GM18858 (cell line): ENCODE measurements at regions not wholly inside any gene's neighbourhood (a gene's known extent, or its start where the extent isn't known, plus 50 kb on each side); places are given as distances from the start of the nearest gene placed in this dataset.
"Not testable (repeated sequence)": the region's sequence is repeated elsewhere in the genome, so short reads cannot be mapped to it uniquely, and the experiment has no call there.

ENCODE experiments used
- ATAC-seq: cut with Tn5 transposase; IDR thresholded peaks from one replicate; pipeline ENCODE4 v1.9.1; 2021; ENCODE audit not compliant: unreplicated experiment

DNA sequence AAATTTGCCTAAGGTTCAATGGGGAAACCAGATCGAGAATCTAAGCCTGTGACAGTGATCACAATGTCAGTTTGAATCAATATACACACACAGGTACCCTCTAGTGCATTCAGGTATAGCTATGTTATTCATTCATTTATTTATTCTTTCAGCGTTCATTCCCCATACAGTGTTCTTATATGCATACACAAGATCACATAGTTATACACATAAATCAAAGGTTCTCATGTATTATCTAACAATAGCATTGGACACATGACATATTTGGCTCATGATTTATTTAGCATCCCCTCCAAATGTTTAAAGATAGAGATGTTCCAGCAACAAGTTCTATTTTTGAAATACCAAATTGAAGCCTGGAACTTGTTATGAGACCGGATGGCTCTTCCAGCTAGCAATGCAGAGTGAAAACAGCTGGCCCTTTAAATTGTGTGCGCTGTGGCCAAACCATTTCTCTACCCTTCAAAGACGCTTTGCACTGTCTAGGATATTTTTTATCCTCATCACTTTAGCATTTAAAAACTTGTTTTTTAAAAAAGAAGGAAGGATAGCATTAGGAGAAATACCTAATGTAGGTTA is 131.0 kb downstream of the ATXN3L start:
- ATAC-seq, result no peak

DNA sequence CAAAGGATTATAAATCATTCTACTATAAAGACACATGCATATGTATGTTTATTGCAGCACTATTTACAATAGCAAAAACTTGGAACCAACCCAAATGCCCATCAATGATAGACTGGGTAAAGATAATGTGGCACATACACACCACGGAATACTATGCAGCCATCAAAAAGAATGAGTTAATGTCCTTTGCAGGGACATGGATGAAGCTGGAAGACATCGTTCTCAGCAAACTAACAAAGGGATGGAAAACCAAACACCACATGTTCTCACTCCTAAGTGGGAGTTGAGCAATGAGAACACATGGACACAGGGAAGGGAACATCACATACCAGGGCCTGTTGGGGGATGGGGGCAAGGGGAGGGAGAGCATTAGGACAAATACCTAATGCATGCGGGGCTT is 133.2 kb downstream of the ATXN3L start:
- ATAC-seq, result not testable (repeated sequence)

DNA sequence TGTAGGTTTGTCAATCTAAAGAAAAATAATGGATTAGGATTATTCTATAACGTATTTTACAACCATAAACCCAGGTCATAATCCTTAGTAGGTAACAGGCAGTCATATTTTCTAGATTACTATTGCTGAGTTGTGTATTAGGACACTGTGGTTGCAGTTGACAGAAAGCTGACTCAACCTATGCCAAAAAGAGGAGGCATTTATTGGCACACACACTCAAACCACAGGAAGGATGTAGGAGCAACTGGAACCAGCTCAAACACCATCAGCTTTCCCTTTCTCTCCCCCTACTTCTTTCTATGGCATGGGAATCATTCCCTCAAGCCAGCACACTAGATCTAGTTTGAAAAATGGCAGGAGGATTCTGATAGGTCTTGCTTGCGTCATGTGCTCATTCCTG is 136.4 kb upstream of the FAM9C start:
- no peak for ATAC-seq

DNA sequence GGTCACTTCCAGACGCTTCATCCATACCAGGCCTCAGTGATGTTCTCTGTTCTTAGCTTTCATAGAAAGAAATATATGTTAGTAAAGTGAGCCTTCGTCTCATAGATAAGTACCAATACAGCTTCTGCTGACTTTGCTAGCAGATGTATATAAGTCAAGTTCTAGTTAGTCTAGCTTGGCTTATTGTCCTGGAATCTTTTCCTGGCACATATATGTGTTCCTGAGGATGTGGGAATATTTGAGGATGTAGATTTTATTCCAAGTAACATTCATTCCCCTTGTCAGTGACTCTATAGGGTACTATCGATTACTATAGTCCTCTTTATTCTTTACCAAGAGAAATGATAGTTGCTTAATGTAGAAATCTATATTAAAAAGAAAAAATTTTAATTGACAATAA is 135.2 kb upstream of the FAM9C start:
- ATAC-seq, result no peak

DNA sequence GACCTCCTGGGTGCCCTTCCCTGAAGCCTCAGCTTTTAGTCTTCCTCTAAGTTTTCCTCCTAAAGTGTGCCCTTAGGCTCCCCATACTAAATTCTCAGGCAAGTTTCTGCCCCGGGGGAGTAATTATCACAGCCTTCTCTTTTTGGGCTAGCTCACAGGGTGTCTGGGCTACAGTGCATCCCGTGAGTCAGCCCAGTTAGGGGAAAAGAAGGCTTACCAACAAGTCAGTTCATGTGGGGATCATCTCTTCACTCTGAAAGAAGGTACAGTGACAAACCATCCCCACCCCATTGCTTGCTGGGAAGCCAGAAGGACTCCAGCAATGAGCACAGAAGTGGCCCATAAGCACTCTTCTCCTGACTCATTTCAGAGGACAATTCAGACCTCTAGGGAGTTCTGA is 134.7 kb upstream of the FAM9C start:
- ATAC-seq, result no peak

DNA sequence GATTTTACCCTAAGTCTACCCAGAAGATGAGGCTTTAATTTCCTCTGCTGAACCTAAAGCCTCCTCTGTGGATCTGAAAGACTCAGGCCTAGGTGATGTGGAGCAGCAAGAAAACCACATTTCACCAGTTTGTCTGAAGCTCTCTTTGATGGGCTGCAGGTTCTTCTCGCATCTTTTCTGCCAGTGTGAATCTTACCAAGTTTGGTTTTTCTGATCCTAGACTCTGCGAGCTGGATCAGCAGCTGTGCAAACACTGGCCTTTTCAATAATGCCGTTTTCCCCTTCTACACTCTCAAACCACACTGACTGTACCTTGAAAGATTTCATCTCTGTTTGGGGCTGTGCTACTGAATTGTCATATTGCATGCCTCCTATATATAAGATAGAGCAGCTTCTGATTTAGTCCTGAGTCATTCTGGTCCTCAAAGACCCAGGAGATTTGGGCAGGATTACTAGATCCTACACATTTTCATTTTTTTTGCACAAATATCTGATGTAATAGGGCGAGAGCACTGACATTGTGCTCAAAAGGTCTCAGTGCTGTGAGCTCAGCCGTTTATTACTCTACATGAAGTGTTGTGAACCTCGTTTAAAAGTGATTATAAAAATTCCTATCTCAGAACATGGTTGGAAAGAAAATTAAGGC is 133.6 kb upstream of the FAM9C start:
- ATAC-seq, result no peak

DNA sequence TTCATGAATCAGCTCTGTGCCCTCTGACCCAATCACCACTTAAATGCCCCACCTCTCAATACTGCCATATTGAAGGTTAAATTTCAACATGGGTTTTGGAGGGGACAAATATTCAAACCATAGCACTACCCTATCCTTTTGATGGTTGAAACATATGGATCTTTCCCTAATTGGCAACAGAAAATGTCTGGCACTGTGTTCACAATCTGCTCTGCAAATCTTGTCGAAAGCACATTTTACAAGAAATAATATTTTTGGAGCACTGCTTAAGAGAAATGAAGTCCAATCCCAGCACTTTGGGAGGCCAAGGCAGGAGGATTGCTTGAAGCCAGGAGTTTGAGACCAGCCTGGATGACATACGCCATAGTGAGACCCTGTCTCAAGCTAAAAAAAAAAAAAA is 130.6 kb upstream of the FAM9C start:
- no peak for ATAC-seq

DNA sequence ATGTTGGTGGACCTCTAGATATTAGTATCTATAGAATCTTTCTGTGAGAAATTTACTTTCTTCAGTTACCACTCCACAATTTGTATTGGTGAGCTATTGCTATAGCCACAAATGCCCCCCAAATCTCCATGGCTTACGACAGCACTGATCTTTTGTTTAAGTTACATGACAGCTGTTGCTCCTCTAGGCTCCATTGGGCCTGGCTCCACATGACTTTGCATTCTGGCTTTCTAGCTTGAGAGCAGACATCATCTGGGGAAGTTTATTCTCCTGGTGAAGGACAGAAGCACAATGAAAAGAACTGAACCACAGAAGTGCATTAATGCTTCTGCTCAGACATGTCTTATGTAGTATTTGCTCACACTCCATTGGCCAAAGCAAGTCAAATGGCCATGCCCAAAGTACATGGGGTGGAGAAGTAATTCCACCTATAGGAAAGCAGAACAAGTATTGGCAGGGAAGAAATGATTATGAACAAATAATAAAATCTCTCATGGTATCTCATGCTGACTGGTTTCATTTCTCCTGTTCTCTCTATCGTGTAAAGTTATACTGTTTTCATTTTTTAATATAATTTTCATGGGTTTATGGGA is 126.6 kb upstream of the FAM9C start:
- no peak for ATAC-seq

DNA sequence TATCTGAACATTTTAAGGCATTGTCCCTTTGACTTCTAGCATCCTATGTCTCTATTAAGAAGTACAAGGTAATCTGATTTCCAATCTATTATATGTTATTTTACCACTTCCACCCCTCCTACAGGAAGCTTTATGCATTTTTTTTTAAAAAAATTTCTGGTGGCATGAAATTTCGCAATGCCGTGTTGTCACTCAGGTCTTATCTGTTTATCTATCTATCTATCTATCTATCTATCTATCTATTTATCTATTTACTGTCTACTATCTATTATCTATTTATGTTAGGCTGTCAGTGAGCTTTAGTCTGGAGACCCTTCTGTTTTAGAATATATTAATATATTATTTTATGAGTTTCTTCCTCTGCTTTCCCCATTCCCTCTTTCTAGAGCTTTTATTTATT is 125.3 kb upstream of the FAM9C start:
- ATAC-seq, result no peak

DNA sequence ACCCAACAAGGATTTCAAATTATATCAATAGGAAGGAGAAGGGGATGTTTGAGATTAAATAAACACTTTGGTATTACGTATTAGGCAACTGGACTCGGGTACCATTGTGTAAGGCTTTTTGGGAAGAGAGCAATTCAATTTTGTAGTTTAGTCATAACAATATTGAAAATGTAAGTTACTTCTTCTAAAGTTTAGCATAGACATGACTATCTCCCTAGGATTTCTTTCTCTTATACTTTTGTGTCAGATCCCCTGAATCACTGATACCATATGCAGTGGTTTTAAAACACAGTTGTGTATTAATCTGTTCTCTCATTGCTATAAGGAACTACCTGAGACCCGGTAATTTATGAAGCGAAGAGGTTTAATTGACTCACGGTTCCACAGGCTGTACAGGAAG is 123.8 kb upstream of the FAM9C start:
- ATAC-seq, result no peak

DNA sequence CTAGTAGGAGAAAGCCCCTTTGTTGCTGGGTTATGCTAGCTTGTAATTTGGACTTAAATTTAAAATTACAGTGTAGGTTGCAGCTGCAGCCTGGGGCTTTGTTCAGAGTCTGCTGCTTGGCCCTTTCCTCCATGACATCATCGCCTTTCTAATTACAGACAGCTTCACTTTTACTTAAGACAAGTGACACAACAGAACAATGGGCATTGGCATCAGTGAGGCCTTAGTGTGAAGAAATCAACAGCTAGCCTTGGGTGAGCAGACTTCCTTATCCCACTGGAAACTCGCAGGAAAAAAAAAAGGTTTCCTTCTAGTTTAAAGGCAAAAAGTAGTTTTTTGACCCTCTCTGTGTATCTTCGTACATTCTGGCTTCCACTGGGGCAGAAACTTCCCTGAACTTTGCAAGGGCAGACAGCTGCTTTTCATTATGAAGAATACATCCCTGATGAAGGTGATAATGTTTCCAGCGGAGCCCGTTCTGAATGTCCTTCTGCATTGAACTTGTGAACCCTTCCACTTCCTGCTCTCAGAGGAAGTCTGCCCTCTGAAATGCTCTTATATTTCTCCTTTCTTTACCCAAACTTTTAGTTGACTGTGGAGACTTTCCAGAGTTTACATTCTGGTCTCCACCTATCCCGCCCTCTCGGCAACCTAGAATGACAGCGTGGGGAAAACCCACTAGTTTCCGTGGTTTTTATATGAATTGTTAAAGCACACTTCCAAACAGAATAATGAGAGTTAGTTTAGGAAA is 123.2 kb upstream of the FAM9C start:
- no peak for ATAC-seq

DNA sequence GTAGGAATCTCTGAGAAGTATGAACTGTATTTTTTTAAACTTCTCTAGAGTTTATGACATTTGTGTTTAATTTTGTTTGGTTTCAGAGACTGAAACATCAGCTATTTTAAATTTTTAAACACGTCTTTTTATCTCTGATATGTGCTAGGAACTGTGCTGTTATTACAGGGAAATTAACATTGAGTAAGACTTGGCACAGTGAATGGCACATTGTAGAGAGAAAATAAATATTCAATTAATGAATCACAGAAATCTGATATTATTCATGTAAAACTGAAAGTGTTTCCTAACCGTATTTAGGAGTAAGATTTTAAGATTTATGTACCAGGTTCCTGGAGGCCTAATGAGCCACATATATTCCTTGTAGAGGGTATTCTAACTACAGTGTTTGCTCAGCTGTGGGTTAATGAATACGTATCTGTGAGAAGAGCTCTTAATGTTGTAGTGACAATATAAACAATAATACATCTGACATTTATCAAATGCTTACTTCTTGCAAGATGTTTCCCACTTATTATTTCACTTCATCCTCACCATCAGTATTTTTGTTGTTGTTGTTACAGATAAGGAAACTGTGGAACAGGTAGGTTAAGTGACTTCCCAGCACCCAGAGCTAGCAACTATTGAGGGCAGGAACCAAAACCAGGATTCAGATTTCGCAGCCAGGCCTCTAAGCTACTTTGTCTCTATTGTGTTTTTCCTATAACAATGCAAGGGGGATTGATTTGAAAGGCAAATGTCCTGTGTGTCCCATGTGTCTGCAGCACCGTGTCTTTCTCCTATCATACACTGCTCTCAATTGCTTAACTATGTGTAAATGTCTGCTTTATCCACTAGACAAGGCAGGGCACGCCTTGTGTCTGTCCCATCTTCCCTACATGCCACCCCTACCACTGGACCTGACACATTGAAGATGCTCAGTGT is 121.1 kb upstream of the FAM9C start:
- no peak for ATAC-seq

DNA sequence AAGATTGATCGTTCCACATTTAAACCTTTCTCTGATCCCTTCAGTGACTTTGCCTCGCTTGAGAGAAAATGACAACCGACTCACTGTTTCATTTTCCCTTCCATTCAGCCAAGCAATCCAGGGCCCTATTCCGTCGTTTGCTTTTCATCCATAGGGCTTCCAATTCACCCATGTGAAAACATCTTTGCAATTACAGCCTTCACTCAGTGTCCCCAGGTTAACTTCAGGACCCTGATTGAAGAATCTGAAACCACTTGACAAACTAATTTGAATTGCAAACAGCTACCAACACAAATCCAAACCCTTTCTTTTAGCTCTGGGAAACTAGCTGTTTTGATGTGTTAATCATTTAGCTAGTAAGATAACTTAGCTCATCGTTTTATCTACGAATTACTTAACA is 120.2 kb upstream of the FAM9C start:
- ATAC-seq, result no peak

DNA sequence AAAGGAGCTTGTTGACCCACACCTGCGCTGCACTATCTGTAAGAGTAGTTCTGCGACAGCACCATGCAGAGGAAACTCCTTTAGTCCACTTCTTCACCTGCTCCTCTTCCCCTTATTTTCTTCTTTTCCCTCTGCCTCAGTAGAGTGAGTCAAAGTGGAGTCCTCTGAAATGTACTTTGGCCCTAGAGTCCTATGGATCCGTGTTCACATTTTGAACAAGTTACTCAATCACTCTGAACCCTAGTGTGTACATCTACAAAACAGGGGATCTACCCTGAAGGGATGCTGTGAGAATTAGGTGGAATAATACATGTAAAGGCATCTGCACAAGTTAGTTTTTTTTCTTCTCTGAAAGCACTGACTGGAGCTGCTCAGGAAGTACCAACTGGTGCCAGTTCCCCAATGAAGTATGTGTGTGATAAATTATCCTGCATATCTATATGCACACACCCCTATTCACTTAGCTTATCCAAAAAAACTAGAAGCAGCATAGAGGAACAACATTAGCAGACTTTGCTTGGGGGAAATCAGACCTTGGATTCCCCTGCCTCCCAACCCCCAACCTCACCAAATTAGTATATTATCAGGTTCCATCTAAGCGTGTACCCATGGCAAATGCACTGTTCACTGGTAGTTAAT is 118.5 kb upstream of the FAM9C start:
- ATAC-seq, result no peak

DNA sequence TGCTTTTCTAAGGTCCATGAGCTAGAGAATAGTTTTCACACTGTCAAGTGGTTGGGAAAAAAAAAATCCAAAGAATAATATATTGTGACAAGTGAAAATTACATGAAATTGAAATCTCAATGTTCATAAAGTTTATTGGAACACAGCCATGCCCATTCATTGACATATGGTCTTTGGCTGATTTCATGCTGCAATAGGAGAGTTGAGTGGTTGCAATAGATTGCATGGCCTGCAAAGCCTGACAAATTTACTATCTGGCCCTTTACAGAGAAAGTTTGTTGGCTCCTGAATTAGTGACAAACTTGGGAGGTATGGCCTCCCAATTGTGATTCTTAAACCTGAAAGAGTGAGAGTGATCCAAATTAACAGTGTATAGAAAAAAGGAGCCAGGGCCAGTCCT is 115.5 kb upstream of the FAM9C start:
- no peak for ATAC-seq

DNA sequence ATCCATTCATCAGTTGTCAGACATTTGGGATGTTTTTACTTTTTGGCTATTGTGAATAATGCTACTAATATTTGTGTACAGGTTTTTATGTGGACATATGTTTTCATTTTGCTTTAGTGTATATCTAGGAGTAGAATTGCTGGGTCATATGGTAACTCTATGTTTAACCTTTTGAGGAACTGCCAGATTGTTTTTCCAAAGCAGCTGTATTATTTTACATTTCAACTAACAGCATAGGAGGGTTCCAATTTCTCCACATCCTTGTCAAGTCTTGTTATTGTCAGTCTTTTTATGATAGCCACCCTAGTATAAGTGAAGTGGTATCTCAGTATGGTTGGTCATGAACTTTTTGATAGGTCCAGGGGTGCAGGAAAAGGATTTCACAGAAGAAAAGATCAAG is 114.5 kb upstream of the FAM9C start:
- no peak for ATAC-seq

DNA sequence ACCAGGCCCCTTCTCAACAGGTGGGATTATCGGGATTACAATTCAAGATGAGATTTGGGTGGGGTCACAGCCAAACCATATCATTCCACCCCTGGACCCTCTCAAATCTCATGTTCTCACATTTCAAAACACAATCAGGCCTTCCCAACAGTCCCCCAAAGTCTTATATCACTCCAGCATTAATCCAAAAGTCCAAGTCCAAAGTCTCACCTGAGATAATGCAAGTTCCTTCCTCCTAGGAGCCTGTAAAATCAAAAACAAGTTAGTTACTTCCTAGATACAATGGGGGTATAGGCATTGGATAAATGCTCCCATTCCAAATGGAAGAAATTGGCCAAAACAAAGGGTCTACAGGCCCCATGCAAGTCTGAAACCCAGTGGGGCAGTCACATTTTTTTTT is 111.1 kb upstream of the FAM9C start:
- ATAC-seq, result not testable (repeated sequence)

DNA sequence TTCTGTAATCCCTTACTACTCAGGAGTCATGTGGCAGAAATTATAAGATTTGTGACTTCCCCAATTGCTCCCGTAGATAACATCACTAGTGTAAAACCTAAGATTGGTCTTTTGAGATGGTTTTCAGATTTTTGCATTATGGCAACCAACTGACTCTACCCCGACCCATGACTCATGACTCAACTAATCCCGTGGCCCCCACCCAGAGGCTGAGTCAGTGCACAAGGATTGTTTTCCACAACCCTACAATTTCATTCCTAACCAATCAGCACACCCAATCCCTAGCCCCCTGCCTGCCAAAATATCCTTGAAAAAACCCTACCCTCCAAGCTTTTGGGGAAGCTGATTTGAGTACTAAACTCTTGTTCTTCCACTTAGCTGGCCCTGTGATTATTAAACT is 109.4 kb upstream of the FAM9C start:
- ATAC-seq, result no peak

DNA sequence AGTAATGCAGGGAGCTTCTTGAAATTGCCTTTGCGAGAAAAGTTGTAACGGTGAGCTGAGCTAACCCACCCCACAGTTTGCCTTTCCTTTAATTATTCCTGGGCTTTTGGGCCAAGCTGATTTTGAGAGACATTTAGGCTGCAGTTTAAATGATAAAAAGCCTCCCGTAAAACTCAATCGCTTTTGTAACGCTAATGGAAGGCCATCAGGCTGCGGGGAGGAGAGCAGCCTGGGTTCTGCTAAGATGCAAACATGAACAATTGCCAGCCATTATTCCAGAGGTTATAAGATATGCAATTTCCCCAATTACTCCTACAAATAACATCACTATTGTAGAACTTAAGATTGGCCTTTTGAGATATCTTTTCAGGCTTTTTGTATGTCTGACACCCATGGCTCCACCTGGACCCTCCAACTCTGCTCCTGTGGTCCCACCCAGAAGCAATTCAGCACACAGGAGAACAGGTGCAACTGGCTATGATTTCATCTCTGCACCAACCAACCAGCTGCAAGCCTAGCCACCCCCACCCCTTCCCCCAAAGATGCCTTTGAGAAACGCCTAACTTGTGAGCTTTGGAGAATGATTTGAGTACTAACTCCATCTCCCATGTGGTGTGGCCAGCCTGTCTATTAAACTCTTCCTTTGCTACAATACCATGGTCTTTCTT is 108.2 kb upstream of the FAM9C start:
- no peak for ATAC-seq
